Astrocyte of the cerebellum (primary cell): ENCODE measurements at regions not wholly inside any gene's neighbourhood (a gene's known extent, or its start where the extent isn't known, plus 50 kb on each side); places are given as distances from the start of the nearest gene placed in this dataset.

Source experiments
- DNase-seq: peaks from one replicate; pipeline ENCODE4 v3.0.0-alpha.2; 2011; ENCODE audit warnings: low read depth
- H3K4me3 ChIP-seq: 2 replicates; pipeline ENCODE4 v1.5.1; 2011; ENCODE audit warnings: mild to moderate bottlenecking, low read depth, low read length, moderate library complexity
- CTCF ChIP-seq: IDR thresholded peaks from 2 replicates; pipeline ENCODE4 v1.5.1; 2012; ENCODE audit warnings: low read length, low read depth, moderate library complexity, mild to moderate bottlenecking; ENCODE audit errors: missing control alignments
- in situ Hi-C: cut with HindIII; loops from 2 replicates; pipeline ENCODE4 v1.10.0; 2017; ENCODE audit warnings: low sequenced_read_pairs

- H3K4me3 ChIP-seq: no peak overlapping the region
- TF ChIP-seq CTCF: no peak
- DNase-seq: no peak
- in situ Hi-C loops: no loop called here
Observed at GRCh38 chr5:25027061-25027460, 382.3 kb upstream of the CDH10 start.

- no peak overlapping the region for H3K4me3 ChIP-seq
- in situ Hi-C loops: no loop called here
- DNase-seq: no peak
- no peak for TF ChIP-seq CTCF
Observed at GRCh38 chr5:25025831-25026230, 381.1 kb upstream of the CDH10 start.

- in situ Hi-C loops: no loop called here
- no peak overlapping the region for H3K4me3 ChIP-seq
- no peak for DNase-seq
- TF ChIP-seq CTCF: no peak
Observed at GRCh38 chr5:25020454-25020853, 375.7 kb upstream of the CDH10 start.

GRCh38 chr5:25009063-25009462 is 364.3 kb upstream of the CDH10 start:
- H3K4me3 ChIP-seq: no peak overlapping the region
- no peak for DNase-seq
- no peak for TF ChIP-seq CTCF
- in situ Hi-C loops: no loop called here

GRCh38 chr5:25006734-25007133 is 362.0 kb upstream of the CDH10 start:
- DNase-seq: peak; percentile 9
- H3K4me3 ChIP-seq: no peak overlapping the region
- in situ Hi-C loops: no loop called here
- TF ChIP-seq CTCF: peak; percentile 30

- TF ChIP-seq CTCF: no peak
- DNase-seq: no peak
- in situ Hi-C loops: no loop called here
- H3K4me3 ChIP-seq: no peak overlapping the region
Observed at GRCh38 chr5:25006237-25006636, 361.5 kb upstream of the CDH10 start.

- no peak for DNase-seq
- TF ChIP-seq CTCF: no peak
- in situ Hi-C loops: no loop called here
Observed at GRCh38 chr5:25005431-25005830, 360.7 kb upstream of the CDH10 start.

More at GRCh38 chr5:25005431-25005830, 360.7 kb upstream of the CDH10 start:
- no peak overlapping the region for H3K4me3 ChIP-seq
